Panc1 (cell line): ENCODE measurements at regions not wholly inside any gene's neighbourhood (a gene's known extent, or its start where the extent isn't known, plus 50 kb on each side); places are given as distances from the start of the nearest gene placed in this dataset.
A peak's percentile ranks its signal among the peaks of the same experiment; 100 is the strongest.

Source experiments
- ATAC-seq: fragments of 200-7000 bp; cut with Tn5 transposase; 2 replicates; pipeline ENCODE4 v1.9.1; 2020; ENCODE audit warnings: mild to moderate bottlenecking, moderate library complexity
- BruUV-seq: library from RNA; stranded (reverse); fragments of 400-500 nt; replicated peaks from 2 replicates; lab custom pipeline; 2021; lab: Mats Ljungman, UMichigan
- CTCF ChIA-PET: fragments of 300-600 bp; sonication (Branson Sonifier 250); formaldehyde crosslinking; loops from one replicate; lab custom pipeline; 2022; ENCODE audit warnings: antibody characterized with exemption; lab: Charles Lee
- POLR2A ChIA-PET: fragments of 300-600 bp; sonication (Branson Sonifier 250); formaldehyde crosslinking; loops from one replicate; lab custom pipeline; 2022; ENCODE audit warnings: antibody characterized with exemption; lab: Charles Lee
- DNase-seq: peaks from one replicate; pipeline ENCODE4 v3.0.0-alpha.2; 2010; ENCODE audit warnings: low read depth, low spot score
- H3K27ac ChIP-seq: 2 replicates; pipeline ENCODE4 v1.5.1; 2011; ENCODE audit warnings: mild to moderate bottlenecking, low read length, inconsistent platforms
- H3K27me3 ChIP-seq: fragments of 200-500 bp; sonication (Bioruptor generic); 2 replicates; pipeline ENCODE4 v1.6.0; 2014; ENCODE audit warnings: low read length, inconsistent platforms; ENCODE audit not compliant: control insufficient read depth, insufficient read depth
- H3K36me3 ChIP-seq: fragments of 200-500 bp; sonication (Bioruptor generic); 2 replicates; pipeline ENCODE4 v1.5.1; 2014; ENCODE audit warnings: inconsistent platforms, mild to moderate bottlenecking, low read length, moderate library complexity; ENCODE audit not compliant: control insufficient read depth, insufficient read depth
- H3K4me1 ChIP-seq: 2 replicates; pipeline ENCODE4 v1.5.1; 2011; ENCODE audit warnings: inconsistent platforms, mild to moderate bottlenecking, low read length, moderate library complexity; ENCODE audit not compliant: control insufficient read depth, insufficient read depth
- H3K4me3 ChIP-seq, 2 experiments: 2 replicates each; pipeline ENCODE4 v1.5.1; 2011 to 2012; ENCODE audit warnings: low read depth in 2 of 2, low read length in 2 of 2, mild to moderate bottlenecking in 2 of 2, inconsistent platforms in 1 of 2, moderate library complexity in 1 of 2
- H3K9me3 ChIP-seq: fragments of 200-500 bp; sonication (Bioruptor generic); 2 replicates; pipeline ENCODE4 v1.5.1; 2014; ENCODE audit warnings: low read depth, mild to moderate bottlenecking, inconsistent platforms, low read length, moderate library complexity; ENCODE audit not compliant: control insufficient read depth, insufficient read depth
- CTCF ChIP-seq: fragments of 450-650 bp; IDR thresholded peaks from 2 replicates; pipeline ENCODE4 v1.5.1; 2017; ENCODE audit warnings: mild to moderate bottlenecking
- POLR2AphosphoS5 ChIP-seq: IDR thresholded peaks from 2 replicates; pipeline ENCODE4 v1.6.1; 2012; ENCODE audit warnings: mild to moderate bottlenecking, low read depth, low read length, moderate library complexity
- REST ChIP-seq, 2 experiments: IDR thresholded peaks; 2 replicates each; pipeline ENCODE4 v1.6.1; 2011 to 2012; ENCODE audit warnings: low read depth in 2 of 2, control low read depth in 1 of 2, low read length in 1 of 2, mild to moderate bottlenecking in 1 of 2, moderate library complexity in 1 of 2; ENCODE audit not compliant: insufficient read depth in 1 of 2
- SIN3A ChIP-seq: IDR thresholded peaks from 2 replicates; pipeline ENCODE4 v1.6.1; 2012; ENCODE audit warnings: low read depth, mild to moderate bottlenecking, low read length, moderate library complexity, borderline replicate concordance; ENCODE audit not compliant: insufficient read depth
- TCF7L2 ChIP-seq: IDR thresholded peaks from 2 replicates; pipeline ENCODE4 v1.6.1; 2011; ENCODE audit warnings: mild to moderate bottlenecking, low read depth, low read length, inconsistent platforms
- in situ Hi-C: cut with HindIII; loops from 2 replicates; pipeline ENCODE4 v1.10.0; 2016; ENCODE audit warnings: low sequenced_read_pairs, low pct_unique_long_range_greater_than_20kb
- intact Hi-C: fragments of 100-400 bp; cut with micrococcal nuclease; formaldehyde crosslinking; loops from one replicate; pipeline ENCODE4 v1.10.0; 2022; ENCODE audit not compliant: unreplicated experiment

GRCh38 chr6:149249370-149250357 lies 67.8 kb upstream of the TAB2 start:
- no peak for DNase-seq
- no peak overlapping the region for H3K4me3 ChIP-seq
- no peak overlapping the region for H3K27ac ChIP-seq
- no peaks in the 10 kb centered on the region for H3K4me1 ChIP-seq
- POLR2A ChIA-PET: no interaction called here
- no peaks in the 10 kb centered on the region for H3K9me3 ChIP-seq
- in situ Hi-C loops (no loop called here), intact Hi-C loops (no loop called here)
- no TSS peak for BruUV-seq
- TF ChIP-seq POLR2AphosphoS5 (no peak), TCF7L2 (no peak), REST (IDR thresholded peaks at IDR 0.05; ENCODE audit: insufficient read depth in 1 of 2, low read depth in 2 of 2, low read length in 1 of 2) (no peak), CTCF (no peak), SIN3A (no peak)
- H3K36me3 ChIP-seq: no peaks in the 10 kb centered on the region
- no peaks in the 10 kb centered on the region for H3K27me3 ChIP-seq
- peak; percentile 58; the same call in 1 of the 2 replicates for ATAC-seq
- CTCF ChIA-PET: no interaction called here

- CTCF ChIA-PET: interaction anchor here (0.6 kb wide), 1 partner anchor 213 kb away, joined by 3 read pairs; no protein-coding TSS in a partner anchor
- H3K36me3 ChIP-seq: no peaks in the 10 kb centered on the region
- H3K27ac ChIP-seq: no peak overlapping the region
- no peak for TF ChIP-seq TCF7L2
- TF ChIP-seq CTCF: no peak
- TF ChIP-seq POLR2AphosphoS5: no peak
- no peak for TF ChIP-seq SIN3A
- TF ChIP-seq REST (IDR thresholded peaks at IDR 0.05; ENCODE audit: insufficient read depth in 1 of 2, low read depth in 2 of 2, low read length in 1 of 2): no peak
- no peak overlapping the region for H3K4me3 ChIP-seq
- ATAC-seq (no peak), DNase-seq (no peak)
- H3K9me3 ChIP-seq: no peaks in the 10 kb centered on the region
- no TSS peak for BruUV-seq
- no peaks in the 10 kb centered on the region for H3K27me3 ChIP-seq
- H3K4me1 ChIP-seq: no peaks in the 10 kb centered on the region
- in situ Hi-C loops (no loop called here), intact Hi-C loops (no loop called here)
- POLR2A ChIA-PET: no interaction called here
These were observed 66.6 kb upstream of the TAB2 start for GRCh38 chr6:149250951-149251350.
